Trophoblast cell (in vitro differentiated cells and primary cell): ENCODE measurements at regions not wholly inside any gene's neighbourhood (a gene's known extent, or its start where the extent isn't known, plus 50 kb on each side); places are given as distances from the start of the nearest gene placed in this dataset.

ENCODE experiments used
- DNase-seq, 2 donors: peaks; one replicate each; pipeline ENCODE4 v3.0.0-alpha.2; 2016
- H2AFZ ChIP-seq: 2 replicates; pipeline ENCODE4 v1.6.1; 2013; ENCODE audit warnings: low read length, moderate library complexity, mild to moderate bottlenecking; ENCODE audit not compliant: insufficient read depth, poor library complexity
- H2AK5ac ChIP-seq: 2 replicates; pipeline ENCODE4 v1.6.1; 2013; ENCODE audit warnings: mild to moderate bottlenecking, low read length
- H2BK120ac ChIP-seq: 2 replicates; pipeline ENCODE4 v1.6.1; 2013; ENCODE audit warnings: low read length, mild to moderate bottlenecking, moderate library complexity; ENCODE audit not compliant: insufficient read depth, poor library complexity
- H2BK12ac ChIP-seq: 2 replicates; pipeline ENCODE4 v1.6.1; 2013; ENCODE audit warnings: mild to moderate bottlenecking, low read length, moderate library complexity
- H2BK5ac ChIP-seq: 2 replicates; pipeline ENCODE4 v1.6.1; 2013; ENCODE audit warnings: low read length, low read depth, moderate library complexity, mild to moderate bottlenecking; ENCODE audit not compliant: poor library complexity
- H3K14ac ChIP-seq: 2 replicates; pipeline ENCODE4 v1.6.1; 2013; ENCODE audit warnings: mild to moderate bottlenecking, low read length
- H3K18ac ChIP-seq: 2 replicates; pipeline ENCODE4 v1.6.1; 2013; ENCODE audit warnings: mild to moderate bottlenecking, low read length
- H3K23ac ChIP-seq: 2 replicates; pipeline ENCODE4 v1.6.1; 2013; ENCODE audit warnings: low read length
- H3K27ac ChIP-seq: 2 replicates; pipeline ENCODE4 v1.5.1; 2013; ENCODE audit warnings: low read depth, mild to moderate bottlenecking, inconsistent platforms, low read length, moderate library complexity
- H3K27me3 ChIP-seq: 2 replicates; pipeline ENCODE4 v1.6.1; 2013; ENCODE audit warnings: inconsistent platforms, mild to moderate bottlenecking, low read length, moderate library complexity; ENCODE audit not compliant: insufficient read depth
- H3K36me3 ChIP-seq, 2 experiments: 1 replicate in 1 of 2; 2 replicates in 1 of 2; pipeline ENCODE4 v1.6.1; 2013; ENCODE audit warnings: low read length in 2 of 2, mild to moderate bottlenecking in 2 of 2, moderate library complexity in 1 of 2; ENCODE audit not compliant: insufficient read depth in 2 of 2, control insufficient read depth in 1 of 2
- H3K4ac ChIP-seq: 2 replicates; pipeline ENCODE4 v1.6.1; 2013; ENCODE audit warnings: low read depth, mild to moderate bottlenecking, low read length, moderate library complexity
- H3K4me1 ChIP-seq, 2 experiments: 1 replicate in 1 of 2; 2 replicates in 1 of 2; pipeline ENCODE4 v1.6.1; 2013; ENCODE audit warnings: low read length in 2 of 2, mild to moderate bottlenecking in 2 of 2, moderate library complexity in 1 of 2; ENCODE audit not compliant: insufficient read depth in 2 of 2, control insufficient read depth in 1 of 2
- H3K4me2 ChIP-seq: 2 replicates; pipeline ENCODE4 v1.6.1; 2013; ENCODE audit warnings: inconsistent platforms, mild to moderate bottlenecking, low read length, moderate library complexity
- H3K4me3 ChIP-seq: 2 replicates; pipeline ENCODE4 v1.5.1; 2013; ENCODE audit warnings: mild to moderate bottlenecking, low read depth, low read length, inconsistent platforms
- H3K79me1 ChIP-seq: one replicate; pipeline ENCODE4 v1.6.1; 2013; ENCODE audit warnings: low read length
- H3K79me2 ChIP-seq: 2 replicates; pipeline ENCODE4 v1.6.1; 2013; ENCODE audit warnings: low read length, mild to moderate bottlenecking; ENCODE audit not compliant: control insufficient read depth, insufficient read depth, poor library complexity
- H3K9ac ChIP-seq: 2 replicates; pipeline ENCODE4 v1.6.1; 2013; ENCODE audit warnings: mild to moderate bottlenecking, low read length
- H3K9me3 ChIP-seq: 2 replicates; pipeline ENCODE4 v1.6.1; 2013; ENCODE audit warnings: low read depth, mild to moderate bottlenecking, control low read depth, inconsistent platforms, low read length; ENCODE audit not compliant: insufficient read depth
- H4K12ac ChIP-seq: 2 replicates; pipeline ENCODE4 v1.6.1; 2013; ENCODE audit warnings: low read depth, mild to moderate bottlenecking, low read length, moderate library complexity
- H4K8ac ChIP-seq: 2 replicates; pipeline ENCODE4 v1.6.1; 2013; ENCODE audit warnings: low read depth, mild to moderate bottlenecking, low read length, moderate library complexity
- H4K91ac ChIP-seq: one replicate; pipeline ENCODE4 v1.6.1; 2013; ENCODE audit warnings: low read depth, mild to moderate bottlenecking, low read length, moderate library complexity
- WGBS: extraction: QIAGEN DNeasy Blood & Tissue Kit; methylation state at CpG from one replicate; pipeline ENCODE4 v1.1.7; 2013; ENCODE audit warnings: missing lambda C conversion rate; ENCODE audit not compliant: insufficient read length, insufficient coverage; ENCODE audit errors: extremely low coverage; 5-methylcytosine and 5-hydroxymethylcytosine counted together

GRCh38 chr18:41805341-41805740 lies 149.7 kb upstream of the PIK3C3 start:
- Histone ChIP-seq H2BK120ac (no peak overlapping the region), H4K8ac (no peak overlapping the region), H2AFZ (no peak overlapping the region), H3K4me2 (no peak overlapping the region), H2AK5ac (no peak overlapping the region), H2BK5ac (no peak overlapping the region), H3K27ac (no peak overlapping the region), H3K14ac (no peak overlapping the region), H3K4me3 (no peak overlapping the region), H3K79me1 (no peaks in the 10 kb centered on the region), H3K23ac (no peak overlapping the region), H3K18ac (no peak overlapping the region), H3K9ac (no peak overlapping the region), H3K9me3 (no peaks in the 10 kb centered on the region), H2BK12ac (no peak overlapping the region), H4K12ac (no peak overlapping the region), H3K36me3 (no peaks in the 10 kb centered on the region), H3K4me1 (no peaks in the 10 kb centered on the region), H3K4ac (no peak overlapping the region), H4K91ac (no peak overlapping the region), H3K79me2 (no peaks in the 10 kb centered on the region), H3K27me3 (no peaks in the 10 kb centered on the region)
- no peak for DNase-seq
- WGBS = no CpG with 5 or more reads among the region's 3 CpGs

- no CpG with 5 or more reads among the region's 2 CpGs for WGBS
Observed at GRCh38 chr18:41798879-41799278, 156.2 kb upstream of the PIK3C3 start.

GRCh38 chr18:41790687-41791086 lies 164.3 kb upstream of the PIK3C3 start:
- Histone ChIP-seq H3K36me3 (no peaks in the 10 kb centered on the region), H3K79me2 (no peaks in the 10 kb centered on the region), H3K4me3 (no peak overlapping the region), H3K4me1 (no peaks in the 10 kb centered on the region), H4K12ac (no peak overlapping the region), H3K23ac (no peak overlapping the region), H3K4me2 (no peak overlapping the region), H2BK12ac (no peak overlapping the region), H2BK5ac (no peak overlapping the region), H4K91ac (no peak overlapping the region), H3K18ac (no peak overlapping the region), H3K79me1 (no peaks in the 10 kb centered on the region), H3K27me3 (no peaks in the 10 kb centered on the region), H2AFZ (no peak overlapping the region), H3K14ac (no peak overlapping the region), H3K4ac (no peak overlapping the region), H3K27ac (no peak overlapping the region), H3K9me3 (no peaks in the 10 kb centered on the region), H2BK120ac (no peak overlapping the region), H3K9ac (no peak overlapping the region), H2AK5ac (no peak overlapping the region), H4K8ac (no peak overlapping the region)
- no peak for DNase-seq
- no CpG with 5 or more reads among the region's 5 CpGs for WGBS

More at GRCh38 chr18:41798879-41799278, 156.2 kb upstream of the PIK3C3 start:
- H2AFZ ChIP-seq = no peak overlapping the region
- DNase-seq = no peak
- no peaks in the 10 kb centered on the region for H3K27me3 ChIP-seq
- H4K91ac ChIP-seq = no peak overlapping the region
- peaks cover 2% of the 10 kb centered on the region in 2 experiments for H3K4me1 ChIP-seq
- no peak overlapping the region for H3K9ac ChIP-seq
- H3K23ac ChIP-seq = no peak overlapping the region
- H2BK12ac ChIP-seq = no peak overlapping the region
- H3K4ac ChIP-seq = no peak overlapping the region
- no peaks in the 10 kb centered on the region for H3K36me3 ChIP-seq
- H3K79me1 ChIP-seq = no peaks in the 10 kb centered on the region
- H4K8ac ChIP-seq = no peak overlapping the region
- H3K79me2 ChIP-seq = no peaks in the 10 kb centered on the region
- no peak overlapping the region for H3K4me2 ChIP-seq
- H2BK120ac ChIP-seq = no peak overlapping the region
- no peak overlapping the region for H2AK5ac ChIP-seq
- no peak overlapping the region for H3K4me3 ChIP-seq
- no peak overlapping the region for H4K12ac ChIP-seq
- H3K14ac ChIP-seq = no peak overlapping the region
- H3K9me3 ChIP-seq = no peaks in the 10 kb centered on the region
- no peak overlapping the region for H3K27ac ChIP-seq
- H2BK5ac ChIP-seq = no peak overlapping the region
- H3K18ac ChIP-seq = no peak overlapping the region

GRCh38 chr18:41789001-41789400 lies 166.0 kb upstream of the PIK3C3 start:
- Histone ChIP-seq H2BK12ac (no peak overlapping the region), H3K27ac (no peak overlapping the region), H3K27me3 (no peaks in the 10 kb centered on the region), H3K36me3 (no peaks in the 10 kb centered on the region), H3K79me2 (no peaks in the 10 kb centered on the region), H3K4me3 (no peak overlapping the region), H3K9ac (no peak overlapping the region), H3K14ac (no peak overlapping the region), H3K4me1 (no peaks in the 10 kb centered on the region), H4K12ac (no peak overlapping the region), H2AK5ac (no peak overlapping the region), H3K79me1 (no peaks in the 10 kb centered on the region), H2AFZ (no peak overlapping the region), H3K9me3 (no peaks in the 10 kb centered on the region), H3K4ac (no peak overlapping the region), H2BK120ac (no peak overlapping the region), H3K4me2 (no peak overlapping the region), H3K18ac (no peak overlapping the region), H4K91ac (no peak overlapping the region), H3K23ac (no peak overlapping the region), H2BK5ac (no peak overlapping the region), H4K8ac (no peak overlapping the region)
- no peak for DNase-seq
- WGBS = no CpG with 5 or more reads among the region's 2 CpGs
